IMR-90 (cell line): ENCODE measurements at regions not wholly inside any gene's neighbourhood (a gene's known extent, or its start where the extent isn't known, plus 50 kb on each side); places are given as distances from the start of the nearest gene placed in this dataset.

Source experiments
- ATAC-seq: fragments of 200-7000 bp; cut with Tn5 transposase; 2 replicates; pipeline ENCODE4 v1.9.1; 2020; ENCODE audit warnings: low read depth, mild to moderate bottlenecking, moderate library complexity
- BruUV-seq: library from RNA; stranded (reverse); fragments of 400-500 nt; replicated peaks from 2 replicates; lab custom pipeline; 2021; lab: Mats Ljungman, UMichigan
- CTCF ChIA-PET: fragments of 300-600 bp; formaldehyde crosslinking; extraction: SDS; loops from one replicate; lab custom pipeline; 2021; ENCODE audit warnings: antibody characterized with exemption; lab: Yijun Ruan, JAX
- POLR2A ChIA-PET: fragments of 300-600 bp; sonication (Branson Sonifier 250); formaldehyde crosslinking; loops from one replicate; lab custom pipeline; 2022; ENCODE audit warnings: antibody characterized with exemption; ENCODE audit not compliant: unreplicated experiment; lab: Charles Lee
- DNase-seq: peaks from one replicate; pipeline ENCODE4 v3.0.0; 2013
- H2AFZ ChIP-seq: replicated peaks from 2 replicates; pipeline ENCODE3; 2013; ENCODE audit warnings: low read length, mild to moderate bottlenecking; ENCODE audit not compliant: poor library complexity
- H2AK5ac ChIP-seq: 2 replicates; pipeline ENCODE4 v1.6.1; 2013; ENCODE audit warnings: low read depth, low read length, inconsistent platforms
- H2AK9ac ChIP-seq: replicated peaks from 2 replicates; pipeline ENCODE3; 2013; ENCODE audit warnings: mild to moderate bottlenecking, low read depth, low read length, moderate library complexity; ENCODE audit not compliant: poor library complexity
- H2BK120ac ChIP-seq: 2 replicates; pipeline ENCODE4 v1.6.1; 2013; ENCODE audit warnings: low read depth, low read length, inconsistent platforms
- H2BK15ac ChIP-seq: 3 replicates; pipeline ENCODE4 v1.6.1; 2013; ENCODE audit warnings: low read depth, low read length, inconsistent platforms
- H2BK20ac ChIP-seq: 2 replicates; pipeline ENCODE4 v1.6.1; 2013; ENCODE audit warnings: low read depth, mild to moderate bottlenecking, inconsistent platforms, low read length, moderate library complexity
- H2BK5ac ChIP-seq: 2 replicates; pipeline ENCODE4 v1.6.1; 2013; ENCODE audit warnings: mild to moderate bottlenecking, low read depth, low read length, inconsistent platforms; ENCODE audit not compliant: poor library complexity, severe bottlenecking
- H3K14ac ChIP-seq: replicated peaks from 2 replicates; pipeline ENCODE4 v1.6.1; 2013; ENCODE audit warnings: low read depth, low read length, inconsistent platforms
- H3K18ac ChIP-seq: 2 replicates; pipeline ENCODE4 v1.6.1; 2013; ENCODE audit warnings: low read depth, low read length, control low read depth
- H3K23ac ChIP-seq: 2 replicates; pipeline ENCODE4 v1.6.1; 2013; ENCODE audit warnings: low read depth, low read length, inconsistent platforms
- H3K27ac ChIP-seq: 2 replicates; pipeline ENCODE4 v1.5.1; 2013; ENCODE audit warnings: mild to moderate bottlenecking, control low read depth, low read length; ENCODE audit not compliant: insufficient read depth
- H3K27me3 ChIP-seq: 2 replicates; pipeline ENCODE4 v1.6.1; 2013; ENCODE audit warnings: low read length; ENCODE audit not compliant: control insufficient read depth, insufficient read depth
- H3K36me3 ChIP-seq: 2 replicates; pipeline ENCODE4 v1.6.1; 2013; ENCODE audit warnings: low read length, mixed read lengths; ENCODE audit not compliant: control insufficient read depth, insufficient read depth
- H3K4ac ChIP-seq: 2 replicates; pipeline ENCODE4 v1.6.1; 2013; ENCODE audit warnings: low read depth, low read length, inconsistent platforms
- H3K4me1 ChIP-seq: 2 replicates; pipeline ENCODE4 v1.6.1; 2013; ENCODE audit warnings: low read length, mixed read lengths; ENCODE audit not compliant: control insufficient read depth, insufficient read depth
- H3K4me2 ChIP-seq: 2 replicates; pipeline ENCODE4 v1.6.1; 2013; ENCODE audit warnings: low read depth, mild to moderate bottlenecking, control low read depth, low read length, moderate library complexity
- H3K4me3 ChIP-seq: 2 replicates; pipeline ENCODE4 v1.5.1; 2013; ENCODE audit warnings: low read depth, mild to moderate bottlenecking, control low read depth, low read length, moderate library complexity; ENCODE audit not compliant: insufficient read depth
- H3K56ac ChIP-seq: 2 replicates; pipeline ENCODE4 v1.6.1; 2013; ENCODE audit warnings: low read length, inconsistent platforms; ENCODE audit not compliant: insufficient read depth; ENCODE audit errors: extremely low read depth
- H3K79me1 ChIP-seq, 2 experiments: 2 replicates each; pipeline ENCODE4 v1.6.1; 2013; ENCODE audit warnings: low read length in 2 of 2, inconsistent platforms in 1 of 2, low read depth in 1 of 2
- H3K9ac ChIP-seq: 2 replicates; pipeline ENCODE4 v1.6.1; 2013; ENCODE audit warnings: low read depth, low read length, control low read depth
- H3K9me1 ChIP-seq: 2 replicates; pipeline ENCODE4 v1.6.1; 2013; ENCODE audit warnings: low read length, inconsistent platforms; ENCODE audit not compliant: insufficient read depth
- H3K9me3 ChIP-seq: 2 replicates; pipeline ENCODE4 v1.6.1; 2013; ENCODE audit warnings: low read length; ENCODE audit not compliant: control insufficient read depth, insufficient read depth
- H4K20me1 ChIP-seq: 2 replicates; pipeline ENCODE4 v1.6.1; 2013; ENCODE audit warnings: low read length, inconsistent platforms; ENCODE audit not compliant: insufficient read depth
- H4K5ac ChIP-seq: 2 replicates; pipeline ENCODE4 v1.6.1; 2013; ENCODE audit warnings: mild to moderate bottlenecking, low read depth, low read length, control low read depth
- H4K8ac ChIP-seq, 2 experiments: 2 replicates each; pipeline ENCODE4 v1.6.1; 2013; ENCODE audit warnings: low read depth in 2 of 2, low read length in 2 of 2, control low read depth in 1 of 2, inconsistent platforms in 1 of 2
- H4K91ac ChIP-seq: 2 replicates; pipeline ENCODE4 v1.6.1; 2013; ENCODE audit warnings: low read depth, low read length, inconsistent platforms; ENCODE audit not compliant: insufficient read depth
- CEBPB ChIP-seq: IDR thresholded peaks from 2 replicates; pipeline ENCODE4 v1.6.1; 2012; ENCODE audit warnings: low read depth, low read length, improper control_type of control experiment
- FOS ChIP-seq: fragments of 150-350 bp; IDR thresholded peaks from 2 replicates; pipeline ENCODE4 v1.6.1; 2016; ENCODE audit warnings: low read depth, low read length
- MAZ ChIP-seq: IDR thresholded peaks from 2 replicates; pipeline ENCODE4 v1.6.1; 2012; ENCODE audit warnings: low read depth, mild to moderate bottlenecking, low read length, improper control_type of control experiment, moderate library complexity, borderline replicate concordance
- MXI1 ChIP-seq: IDR thresholded peaks from 2 replicates; pipeline ENCODE4 v1.6.1; 2012; ENCODE audit warnings: low read depth, mild to moderate bottlenecking, low read length, moderate library complexity, borderline replicate concordance
- POLR2A ChIP-seq: IDR thresholded peaks from 2 replicates; pipeline ENCODE4 v1.6.1; 2012; ENCODE audit warnings: mild to moderate bottlenecking, low read depth, low read length
- SMC3 ChIP-seq: fragments of 150-350 bp; IDR thresholded peaks from 2 replicates; pipeline ENCODE4 v1.6.1; 2016; ENCODE audit warnings: low read depth, mild to moderate bottlenecking, antibody characterized with exemption, low read length, moderate library complexity
- WGBS, 2 experiments: methylation state at CpG; one replicate each; pipeline versions ENCODE4 v1.1.5 to v1.1.7; 2013; ENCODE audit warnings: missing lambda C conversion rate in 2 of 2; ENCODE audit not compliant: insufficient read length in 1 of 2; ENCODE audit errors: extremely low coverage in 2 of 2; 5-methylcytosine and 5-hydroxymethylcytosine counted together
- dilution Hi-C: fragments of 300-500 bp; cut with HindIII; formaldehyde crosslinking; loops from one replicate; pipeline ENCODE4 v1.14.3; 2018; ENCODE audit warnings: low sequenced_read_pairs; ENCODE audit not compliant: unreplicated experiment
- in situ Hi-C: fragments of 300-500 bp; cut with MboI; formaldehyde crosslinking; loops from 3 replicates; pipeline ENCODE4 v1.14.3; 2019; ENCODE audit warnings: low sequenced_read_pairs, inconsistent platforms, mixed read lengths
- intact Hi-C: fragments of 100-400 bp; cut with micrococcal nuclease; formaldehyde crosslinking; loops from 2 replicates; pipeline ENCODE4 v1.10.0; 2022
- TF ChIP-seq, protein P1 (sequence below): fragments of 150-350 bp; IDR thresholded peaks from 2 replicates; pipeline ENCODE4 v1.6.1; 2017; ENCODE audit warnings: mild to moderate bottlenecking, antibody characterized with exemption, low read length, low read depth

DNA sequence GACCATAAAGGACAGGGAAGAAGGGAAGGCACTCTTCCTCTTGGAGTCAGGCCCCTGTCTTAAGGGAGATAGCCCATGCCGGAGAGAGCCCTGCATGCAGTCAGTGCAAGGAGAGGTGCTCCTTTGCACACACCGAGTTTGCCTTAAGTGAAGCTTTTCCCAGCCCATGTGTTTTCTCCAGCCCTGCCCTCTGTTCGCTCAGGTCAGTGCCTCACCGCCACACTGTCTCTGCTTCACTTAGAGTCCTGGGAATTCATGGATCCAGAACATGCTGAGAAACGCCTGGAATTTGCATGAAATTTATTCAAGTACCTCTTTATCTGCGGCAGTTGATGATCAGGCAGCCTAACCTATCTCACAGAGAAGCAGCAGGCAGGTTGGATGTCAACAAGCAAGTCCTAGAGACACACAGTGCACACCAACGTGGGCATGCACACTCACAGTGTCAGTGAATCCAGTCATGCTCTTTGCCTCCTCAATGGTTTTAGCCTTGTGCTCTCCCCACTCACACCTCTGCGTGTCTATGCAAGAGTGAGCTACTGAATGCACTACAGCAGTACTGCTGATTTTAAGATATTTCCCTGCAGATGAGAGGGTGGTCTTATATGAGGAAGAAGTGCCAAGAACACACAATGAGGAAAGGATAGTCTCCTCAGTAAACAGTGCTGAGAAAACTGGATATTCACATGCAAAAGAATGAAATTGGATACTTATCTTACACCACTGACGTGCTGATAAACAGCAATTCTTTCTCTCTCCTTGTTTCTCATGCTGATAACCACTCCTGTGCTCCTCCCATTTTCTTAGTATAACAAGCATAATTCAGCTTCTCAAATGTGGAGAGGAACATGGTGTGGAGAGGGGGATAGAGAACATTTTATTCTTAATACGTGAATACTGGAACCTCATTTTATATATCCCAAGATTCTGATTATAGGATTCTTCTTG, 295.1 kb upstream of the CDYL start (continued):
- no peak for TF ChIP-seq MXI1

- intact Hi-C loops = no loop called here
- no peaks in the 10 kb centered on the region for H3K36me3 ChIP-seq
- ChIA-PET POLR2A (no interaction called here), CTCF (no interaction called here)
- H4K91ac ChIP-seq = no peak overlapping the region
- H4K20me1 ChIP-seq = no peaks in the 10 kb centered on the region
- H3K23ac ChIP-seq = no peak overlapping the region
- in situ Hi-C loops = no loop called here
- H3K4ac ChIP-seq = no peak overlapping the region
- no peak overlapping the region for H2AFZ ChIP-seq
- H3K4me3 ChIP-seq = no peak overlapping the region
- no CpG with 5 or more reads among the region's 3 CpGs for WGBS, 2 experiments
- H3K79me1 ChIP-seq = no peaks in the 10 kb centered on the region
- no TSS peak for BruUV-seq
- TF ChIP-seq CEBPB = no peak
- no peak for TF ChIP-seq SMC3
- no peak for TF ChIP-seq POLR2A
- TF ChIP-seq, protein P1, sequence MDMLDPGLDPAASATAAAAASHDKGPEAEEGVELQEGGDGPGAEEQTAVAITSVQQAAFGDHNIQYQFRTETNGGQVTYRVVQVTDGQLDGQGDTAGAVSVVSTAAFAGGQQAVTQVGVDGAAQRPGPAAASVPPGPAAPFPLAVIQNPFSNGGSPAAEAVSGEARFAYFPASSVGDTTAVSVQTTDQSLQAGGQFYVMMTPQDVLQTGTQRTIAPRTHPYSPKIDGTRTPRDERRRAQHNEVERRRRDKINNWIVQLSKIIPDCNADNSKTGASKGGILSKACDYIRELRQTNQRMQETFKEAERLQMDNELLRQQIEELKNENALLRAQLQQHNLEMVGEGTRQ = no peak
- no peak for TF ChIP-seq FOS
- TF ChIP-seq MAZ = no peak
- H3K9ac ChIP-seq = no peak overlapping the region
- no peak overlapping the region for H3K27ac ChIP-seq
- peaks cover 3% of the 10 kb centered on the region for H3K27me3 ChIP-seq
- no peak overlapping the region for H2BK20ac ChIP-seq
- H3K4me2 ChIP-seq = no peak overlapping the region
- H2BK15ac ChIP-seq = no peak overlapping the region
- no peak overlapping the region for H2AK9ac ChIP-seq
- dilution Hi-C loops = no loop called here
- no peak for DNase-seq
- no peak overlapping the region for H2BK120ac ChIP-seq
- no peak overlapping the region for H2BK5ac ChIP-seq
- H3K14ac ChIP-seq = no peak overlapping the region
- H3K9me3 ChIP-seq = no peaks in the 10 kb centered on the region
- no peak overlapping the region for H2AK5ac ChIP-seq
- no peak overlapping the region for H3K18ac ChIP-seq
- no peak overlapping the region for H3K56ac ChIP-seq
- H3K4me1 ChIP-seq = peaks cover 2% of the 10 kb centered on the region; the same call in 1 of the 2 replicates
- no peak overlapping the region for H4K8ac ChIP-seq
- H4K5ac ChIP-seq = no peak overlapping the region
- ATAC-seq = no peak
- no peaks in the 10 kb centered on the region for H3K9me1 ChIP-seq
These were observed 298.1 kb upstream of the CDYL start for GRCh38 chr6:4478098-4478497.
